ENCODE measurements at regions not wholly inside any gene's neighbourhood (a gene's known extent, or its start where the extent isn't known, plus 50 kb on each side); places are given as distances from the start of the nearest gene placed in this dataset.

DNA sequence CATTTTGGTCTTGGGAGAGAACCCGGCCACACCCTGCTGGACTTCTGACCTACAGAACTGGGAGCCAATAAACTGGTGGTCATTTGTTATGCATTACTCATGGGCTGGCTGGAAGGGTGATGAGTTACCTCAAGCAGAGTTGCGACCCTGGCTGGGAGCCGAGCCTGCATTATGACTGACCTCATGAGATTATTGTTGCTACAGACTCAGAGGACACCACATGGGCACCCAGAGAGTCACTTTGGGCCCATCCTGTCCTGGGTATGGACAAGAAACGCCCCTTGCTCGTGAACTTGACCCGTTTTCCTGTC, 531.7 kb downstream of the TBC1D22A start:
- H3K4me1 Mint-ChIP-seq: no peaks in the 10 kb centered on the region
- H3K36me3 Mint-ChIP-seq (ENCODE audit: low read depth): no peaks in the 10 kb centered on the region
- H3K4me3 Mint-ChIP-seq: no peak overlapping the region
- TF ChIP-seq CTCF (IDR thresholded peaks at IDR 0.05; ENCODE audit: unreplicated experiment in 3 of 3): no peak
- H3K27ac Mint-ChIP-seq: no peak overlapping the region
- H3K9me3 Mint-ChIP-seq: peaks cover 42% of the 10 kb centered on the region
- peaks cover 48% of the 10 kb centered on the region for H3K27me3 Mint-ChIP-seq (ENCODE audit: low read depth)

GRCh38 chr22:47293368-47294221, 531.1 kb downstream of the TBC1D22A start:
- no peaks in the 10 kb centered on the region for H3K4me1 Mint-ChIP-seq
- H3K4me3 Mint-ChIP-seq: no peak overlapping the region
- H3K27ac Mint-ChIP-seq: no peak overlapping the region
- no peaks in the 10 kb centered on the region for H3K36me3 Mint-ChIP-seq (ENCODE audit: low read depth)
- no peak for TF ChIP-seq CTCF (IDR thresholded peaks at IDR 0.05; ENCODE audit: unreplicated experiment in 3 of 3)
- H3K27me3 Mint-ChIP-seq (ENCODE audit: low read depth): peaks cover 48% of the 10 kb centered on the region
- peaks cover 42% of the 10 kb centered on the region for H3K9me3 Mint-ChIP-seq

GRCh38 chr22:47292546-47293320, 530.3 kb downstream of the TBC1D22A start:
- Mint-ChIP-seq H3K9me3 (peaks cover 45% of the 10 kb centered on the region), H3K4me3 (no peak overlapping the region), H3K27ac (no peak overlapping the region), H3K27me3 (ENCODE audit: low read depth) (peaks cover 50% of the 10 kb centered on the region), H3K36me3 (ENCODE audit: low read depth) (no peaks in the 10 kb centered on the region), H3K4me1 (no peaks in the 10 kb centered on the region)
- TF ChIP-seq CTCF (IDR thresholded peaks at IDR 0.05; ENCODE audit: unreplicated experiment in 3 of 3): no peak

GRCh38 chr22:47291565-47292495, 529.4 kb downstream of the TBC1D22A start:
- no peaks in the 10 kb centered on the region for H3K36me3 Mint-ChIP-seq (ENCODE audit: low read depth)
- H3K4me3 Mint-ChIP-seq: no peak overlapping the region
- H3K27ac Mint-ChIP-seq: no peak overlapping the region
- H3K9me3 Mint-ChIP-seq: peaks cover 46% of the 10 kb centered on the region
- no peaks in the 10 kb centered on the region for H3K4me1 Mint-ChIP-seq
- no peak for TF ChIP-seq CTCF (IDR thresholded peaks at IDR 0.05; ENCODE audit: unreplicated experiment in 3 of 3)
- peaks cover 54% of the 10 kb centered on the region for H3K27me3 Mint-ChIP-seq (ENCODE audit: low read depth)

DNA sequence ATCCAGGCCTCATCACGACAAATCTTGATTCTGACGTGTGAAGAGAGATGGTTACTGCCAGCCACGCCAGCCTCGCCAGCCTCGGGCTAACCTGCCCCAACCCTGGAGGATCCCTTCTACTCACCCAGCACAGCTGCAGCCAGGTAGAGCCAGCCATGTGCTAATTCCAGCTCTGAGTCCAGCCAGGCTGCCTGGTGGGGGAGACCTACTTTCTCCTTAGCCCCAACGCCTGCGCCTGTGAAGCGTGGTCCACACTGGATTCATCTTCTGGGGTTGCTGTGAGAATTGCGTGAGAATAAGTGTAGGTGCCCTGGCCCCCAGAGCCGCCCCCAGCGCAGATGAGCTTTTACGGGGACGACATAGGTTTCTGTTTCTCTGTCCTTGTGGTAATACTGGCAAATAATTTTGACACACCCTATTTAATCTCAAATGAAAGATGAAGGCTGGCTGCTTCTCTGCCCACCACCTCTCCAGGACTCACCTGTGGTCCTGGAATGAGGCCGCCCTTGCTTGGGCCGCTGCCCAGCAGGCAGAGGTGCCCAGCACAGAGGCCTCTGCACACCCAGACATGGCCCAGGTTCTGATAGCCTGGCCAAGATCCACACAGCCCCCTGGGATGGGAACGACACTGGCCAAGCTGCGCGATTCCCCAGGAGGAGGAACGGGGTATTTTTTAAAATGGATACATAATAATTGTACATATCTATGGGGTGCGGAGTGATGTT, 528.4 kb downstream of the TBC1D22A start:
- no peaks in the 10 kb centered on the region for H3K4me1 Mint-ChIP-seq
- peaks cover 38% of the 10 kb centered on the region for H3K9me3 Mint-ChIP-seq
- H3K27me3 Mint-ChIP-seq (ENCODE audit: low read depth): peaks cover 49% of the 10 kb centered on the region
- H3K4me3 Mint-ChIP-seq: no peak overlapping the region
- no peak for TF ChIP-seq CTCF (IDR thresholded peaks at IDR 0.05; ENCODE audit: unreplicated experiment in 3 of 3)
- H3K36me3 Mint-ChIP-seq (ENCODE audit: low read depth): no peaks in the 10 kb centered on the region
- no peak overlapping the region for H3K27ac Mint-ChIP-seq

Measured in nephron (organoid).